Activated naive CD4-positive, alpha-beta T cell treated with anti-CD3 and anti-CD28 coated beads, Interleukin-2, amount 10 ng/mL, durations not matched to agents 7 days and 5 days (primary cell): ENCODE measurements at regions not wholly inside any gene's neighbourhood (a gene's known extent, or its start where the extent isn't known, plus 50 kb on each side); places are given as distances from the start of the nearest gene placed in this dataset.
"Not testable (repeated sequence)": the region's sequence is repeated elsewhere in the genome, so short reads cannot be mapped to it uniquely, and the experiment has no call there.

Source experiments
- CTCF ChIA-PET: fragments of 350-600 bp; sonication (Branson Sonifier 250); formaldehyde crosslinking; loops from one replicate; lab custom pipeline; 2021; ENCODE audit warnings: antibody characterized with exemption; lab: Charles Lee
- DNase-seq: peaks from one replicate; pipeline ENCODE4 v3.0.0-alpha.2; 2020
- H3K27ac Mint-ChIP-seq: one replicate; pipeline ENCODE4 v1.8.0; 2021; ENCODE audit warnings: mild to moderate bottlenecking, moderate library complexity, mixed read lengths
- H3K27me3 Mint-ChIP-seq: one replicate; pipeline ENCODE4 v1.8.0; 2021; ENCODE audit warnings: mild to moderate bottlenecking, mixed read lengths
- H3K36me3 Mint-ChIP-seq: one replicate; pipeline ENCODE4 v1.8.0; 2021; ENCODE audit warnings: mixed read lengths
- H3K4me1 Mint-ChIP-seq: one replicate; pipeline ENCODE4 v1.8.0; 2021; ENCODE audit warnings: mixed read lengths
- H3K4me3 Mint-ChIP-seq: one replicate; pipeline ENCODE4 v1.8.0; 2021; ENCODE audit warnings: mild to moderate bottlenecking, moderate library complexity, mixed read lengths
- H3K9me3 Mint-ChIP-seq: one replicate; pipeline ENCODE4 v1.8.0; 2021; ENCODE audit warnings: mixed read lengths

DNA sequence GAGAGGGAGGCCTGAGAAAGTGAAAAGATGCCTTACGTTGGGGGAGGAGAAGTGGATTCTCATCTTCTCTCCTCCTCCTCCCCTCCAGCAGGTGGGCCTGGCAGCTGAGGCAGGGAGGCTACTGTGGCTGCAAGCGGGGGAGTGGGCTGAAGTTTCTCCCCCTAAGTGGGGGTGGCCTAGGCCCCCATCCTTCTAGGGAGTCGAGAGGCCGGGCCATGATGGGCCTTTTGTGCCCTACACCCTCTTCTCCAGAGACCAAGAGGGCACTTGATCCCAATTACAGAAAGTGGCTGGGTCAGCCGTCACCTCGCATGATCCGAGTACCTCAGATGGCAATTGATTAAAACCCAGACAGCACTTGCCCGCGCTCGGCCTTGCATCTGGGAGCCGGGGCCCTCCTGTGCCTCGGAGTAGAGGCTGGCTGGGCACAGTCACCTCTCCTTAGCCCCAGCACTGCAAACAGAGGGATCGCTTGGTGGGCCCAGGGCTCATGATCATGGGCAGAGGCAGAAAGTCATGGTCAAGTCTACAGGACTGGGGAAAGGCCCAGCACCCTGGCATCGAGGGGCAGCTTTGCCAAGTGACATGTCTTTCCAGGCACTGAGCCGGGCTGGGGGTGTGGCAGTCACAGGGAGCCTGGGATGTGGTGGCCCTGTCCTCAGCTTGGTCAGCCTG is 78.3 kb downstream of the IRX5 start:
- Mint-ChIP-seq H3K9me3 (no peaks in the 10 kb centered on the region), H3K4me1 (no peaks in the 10 kb centered on the region), H3K36me3 (no peaks in the 10 kb centered on the region), H3K4me3 (no peak overlapping the region), H3K27ac (no peak overlapping the region), H3K27me3 (no peaks in the 10 kb centered on the region)
- CTCF ChIA-PET: no interaction called here
- no peak for DNase-seq

DNA sequence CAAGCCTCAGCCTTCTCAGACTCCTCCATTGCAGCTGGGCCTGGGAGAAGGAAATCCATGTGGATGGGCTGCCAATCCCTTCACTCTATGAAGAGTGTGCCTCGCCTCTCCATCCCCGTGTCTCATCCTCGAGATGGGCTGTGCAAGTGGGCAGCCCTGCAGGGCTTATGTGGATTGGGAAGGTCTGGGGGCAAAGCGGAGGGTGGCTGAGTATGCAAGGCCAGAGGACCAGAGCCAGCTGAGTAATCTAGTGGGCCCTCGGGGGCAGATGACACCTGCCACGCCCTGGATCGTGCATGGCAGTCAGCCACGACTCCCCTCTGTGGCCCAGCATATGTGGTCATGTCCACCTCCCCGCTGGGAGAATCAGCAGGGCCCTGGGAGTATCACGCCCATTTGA is 78.9 kb downstream of the IRX5 start:
- H3K4me1 Mint-ChIP-seq: no peaks in the 10 kb centered on the region
- no peaks in the 10 kb centered on the region for H3K9me3 Mint-ChIP-seq
- no peak for DNase-seq
- no peak overlapping the region for H3K4me3 Mint-ChIP-seq
- H3K27me3 Mint-ChIP-seq: no peaks in the 10 kb centered on the region
- CTCF ChIA-PET: no interaction called here
- no peak overlapping the region for H3K27ac Mint-ChIP-seq
- H3K36me3 Mint-ChIP-seq: no peaks in the 10 kb centered on the region

DNA sequence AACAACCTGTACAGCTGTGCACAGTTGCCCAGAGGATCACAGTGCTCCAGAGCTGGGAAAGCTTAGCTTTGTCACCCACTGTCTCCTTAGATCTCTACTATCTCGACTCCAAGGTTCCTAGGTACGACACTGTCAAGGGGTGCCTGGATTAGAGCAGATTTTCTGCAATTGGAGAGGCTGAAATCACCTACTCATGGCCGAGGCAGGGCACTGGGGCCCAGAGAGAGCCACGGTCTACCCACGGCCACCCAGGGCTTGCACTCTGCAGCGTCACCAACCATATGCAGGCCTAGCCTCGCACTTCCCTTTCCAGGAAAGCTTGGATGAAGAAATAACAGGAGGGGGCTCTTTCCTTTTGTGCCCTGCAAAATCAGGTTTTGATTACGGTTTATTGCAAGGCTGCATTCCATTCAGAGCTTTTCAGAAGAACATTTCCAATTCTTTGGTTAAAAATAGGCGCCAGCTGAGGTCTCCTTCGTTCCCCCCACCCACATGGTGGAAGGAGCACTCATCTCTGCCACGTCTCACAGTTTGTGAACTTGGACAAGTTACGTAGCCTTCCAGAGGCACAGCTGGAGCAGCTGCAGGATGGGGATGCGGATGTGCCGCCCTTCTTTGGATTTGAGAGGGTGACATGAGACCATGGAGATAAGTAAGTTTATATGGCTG is 80.0 kb downstream of the IRX5 start:
- no peak overlapping the region for H3K27ac Mint-ChIP-seq
- H3K27me3 Mint-ChIP-seq: no peaks in the 10 kb centered on the region
- H3K4me3 Mint-ChIP-seq: no peak overlapping the region
- no peaks in the 10 kb centered on the region for H3K4me1 Mint-ChIP-seq
- DNase-seq: no peak
- no peaks in the 10 kb centered on the region for H3K36me3 Mint-ChIP-seq
- H3K9me3 Mint-ChIP-seq: no peaks in the 10 kb centered on the region
- CTCF ChIA-PET: no interaction called here

GRCh38 chr16:55012362-55012761 is 81.7 kb downstream of the IRX5 start:
- no peaks in the 10 kb centered on the region for H3K36me3 Mint-ChIP-seq
- H3K4me3 Mint-ChIP-seq: no peak overlapping the region
- H3K9me3 Mint-ChIP-seq: no peaks in the 10 kb centered on the region
- DNase-seq: no peak
- no peak overlapping the region for H3K27ac Mint-ChIP-seq
- CTCF ChIA-PET: no interaction called here
- no peaks in the 10 kb centered on the region for H3K4me1 Mint-ChIP-seq
- H3K27me3 Mint-ChIP-seq: no peaks in the 10 kb centered on the region

- CTCF ChIA-PET: no interaction called here
- DNase-seq: no peak
- no peaks in the 10 kb centered on the region for H3K27me3 Mint-ChIP-seq
- H3K9me3 Mint-ChIP-seq: no peaks in the 10 kb centered on the region
- H3K4me1 Mint-ChIP-seq: no peaks in the 10 kb centered on the region
- H3K36me3 Mint-ChIP-seq: no peaks in the 10 kb centered on the region
- H3K4me3 Mint-ChIP-seq: no peak overlapping the region
- no peak overlapping the region for H3K27ac Mint-ChIP-seq
These were observed 82.1 kb downstream of the IRX5 start for GRCh38 chr16:55012793-55013192.

- H3K36me3 Mint-ChIP-seq: no peaks in the 10 kb centered on the region
- H3K27me3 Mint-ChIP-seq: no peaks in the 10 kb centered on the region
- CTCF ChIA-PET: no interaction called here
- H3K9me3 Mint-ChIP-seq: no peaks in the 10 kb centered on the region
- no peaks in the 10 kb centered on the region for H3K4me1 Mint-ChIP-seq
- H3K4me3 Mint-ChIP-seq: no peak overlapping the region
- DNase-seq: no peak
- no peak overlapping the region for H3K27ac Mint-ChIP-seq
These were observed 83.4 kb downstream of the IRX5 start for GRCh38 chr16:55014022-55014421.

DNA sequence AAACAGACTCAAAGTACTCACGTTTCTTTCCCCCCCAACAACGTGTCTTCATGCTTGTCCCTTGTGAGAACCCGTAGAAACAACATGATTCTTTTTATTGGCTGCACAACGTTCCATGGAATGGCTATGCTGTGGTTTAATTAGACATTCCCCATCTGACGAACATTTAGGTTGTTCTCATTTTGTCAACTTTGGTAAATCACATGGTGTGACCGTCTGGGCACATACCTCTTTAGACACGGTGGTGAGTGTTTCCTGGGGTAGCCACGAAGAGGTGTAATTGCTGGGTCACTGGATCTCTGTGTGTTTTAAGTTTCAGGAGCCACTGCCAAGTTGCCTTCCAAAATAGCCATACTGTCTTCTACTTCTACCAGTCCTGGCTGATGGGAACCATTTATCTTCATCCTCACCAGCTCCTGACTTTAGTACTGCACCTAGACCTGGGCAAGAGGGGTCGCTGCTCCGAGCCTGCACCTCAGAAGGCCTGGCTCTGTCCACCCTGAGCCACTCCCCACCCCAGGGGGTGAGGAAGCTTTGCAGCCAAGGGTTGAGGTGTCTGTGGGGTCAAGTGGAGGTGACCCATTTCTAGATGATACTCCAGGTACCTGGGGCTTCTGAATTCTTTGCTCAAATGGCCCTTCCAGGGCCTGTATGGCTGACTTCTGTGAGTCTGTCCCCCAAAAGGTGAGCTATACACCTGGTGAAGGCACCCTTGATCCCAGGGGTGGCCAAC is 84.7 kb downstream of the IRX5 start:
- no peak for DNase-seq
- H3K4me3 Mint-ChIP-seq: no peak overlapping the region

DNA sequence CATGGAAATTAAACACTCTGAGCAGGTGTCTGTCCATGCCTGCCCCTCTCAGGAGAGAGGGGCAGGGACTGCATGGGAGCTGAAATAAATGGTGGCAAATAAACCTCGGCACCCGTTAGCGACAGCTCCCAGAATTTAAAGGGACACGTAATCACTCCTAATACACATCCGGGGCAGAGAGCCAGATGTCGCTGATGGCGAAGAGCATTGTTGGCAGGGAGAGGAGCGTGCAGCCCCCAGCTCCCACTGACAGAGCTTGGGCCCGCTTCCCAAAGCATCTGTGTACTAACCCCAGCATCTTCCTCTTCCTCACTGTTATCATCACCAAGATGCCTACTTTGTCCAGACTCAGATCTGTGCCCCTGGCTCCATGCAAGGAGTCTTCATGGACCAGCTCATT is 85.8 kb downstream of the IRX5 start:
- CTCF ChIA-PET: no interaction called here
- Mint-ChIP-seq H3K27ac (no peak overlapping the region), H3K9me3 (peaks cover 10% of the 10 kb centered on the region), H3K4me1 (no peaks in the 10 kb centered on the region), H3K4me3 (no peak overlapping the region), H3K36me3 (no peaks in the 10 kb centered on the region), H3K27me3 (no peaks in the 10 kb centered on the region)
- no peak for DNase-seq

More for the DNA sequence above, 84.7 kb downstream of the IRX5 start:
- CTCF ChIA-PET: interaction anchor here (0.6 kb wide), 1 partner anchor 1296 kb away, joined by 3 read pairs; no protein-coding TSS in a partner anchor
- Mint-ChIP-seq H3K9me3 (peaks cover 10% of the 10 kb centered on the region), H3K27ac (no peak overlapping the region), H3K36me3 (no peaks in the 10 kb centered on the region), H3K4me1 (no peaks in the 10 kb centered on the region), H3K27me3 (no peaks in the 10 kb centered on the region)

GRCh38 chr16:55017321-55017720 is 86.7 kb downstream of the IRX5 start:
- Mint-ChIP-seq H3K9me3 (peaks cover 10% of the 10 kb centered on the region), H3K4me1 (no peaks in the 10 kb centered on the region), H3K27ac (no peak overlapping the region), H3K36me3 (no peaks in the 10 kb centered on the region), H3K4me3 (no peak overlapping the region), H3K27me3 (no peaks in the 10 kb centered on the region)
- no peak for DNase-seq
- CTCF ChIA-PET: interaction anchor here (0.7 kb wide), 1 partner anchor 1011 kb away, joined by 4 read pairs; no protein-coding TSS in a partner anchor

- Mint-ChIP-seq H3K27ac (no peak overlapping the region), H3K36me3 (no peaks in the 10 kb centered on the region), H3K4me1 (no peaks in the 10 kb centered on the region), H3K9me3 (peaks cover 10% of the 10 kb centered on the region), H3K4me3 (no peak overlapping the region), H3K27me3 (no peaks in the 10 kb centered on the region)
- CTCF ChIA-PET: no interaction called here
- DNase-seq: no peak
These were observed 88.2 kb downstream of the IRX5 start for GRCh38 chr16:55018881-55019280.

DNA sequence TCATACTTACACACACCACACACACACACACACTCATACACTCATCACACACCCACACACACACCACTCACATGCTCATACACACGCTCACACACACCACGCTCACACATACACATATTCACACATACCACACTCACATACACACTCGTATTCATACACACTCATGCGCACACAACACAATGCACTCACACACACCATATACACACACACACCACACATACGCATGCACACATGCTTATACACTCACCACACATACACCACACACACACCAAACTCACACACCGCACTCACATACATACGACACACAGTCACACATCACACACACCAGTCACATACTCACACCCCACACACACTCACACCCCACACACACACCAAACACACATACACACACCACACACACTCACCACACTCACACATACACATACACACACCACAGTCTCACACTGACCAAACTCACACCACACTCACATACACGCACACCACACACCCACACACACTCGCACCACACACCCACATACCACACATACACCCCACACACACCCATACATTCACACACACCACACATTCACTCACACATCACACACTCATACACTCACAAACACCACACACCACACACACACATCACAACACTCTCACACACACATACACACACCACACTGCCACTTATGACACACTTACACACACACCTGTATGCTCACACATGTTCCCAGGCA is 88.9 kb downstream of the IRX5 start:
- H3K27me3 Mint-ChIP-seq: no peaks in the 10 kb centered on the region
- no peak overlapping the region for H3K4me3 Mint-ChIP-seq
- no peaks in the 10 kb centered on the region for H3K36me3 Mint-ChIP-seq
- peaks cover 10% of the 10 kb centered on the region for H3K9me3 Mint-ChIP-seq
- DNase-seq: no peak
- H3K4me1 Mint-ChIP-seq: no peaks in the 10 kb centered on the region
- CTCF ChIA-PET: no interaction called here
- no peak overlapping the region for H3K27ac Mint-ChIP-seq

GRCh38 chr16:55021595-55022475 is 91.2 kb downstream of the IRX5 start:
- no peak for DNase-seq
- no peaks in the 10 kb centered on the region for H3K4me1 Mint-ChIP-seq
- no peaks in the 10 kb centered on the region for H3K27me3 Mint-ChIP-seq
- no peaks in the 10 kb centered on the region for H3K36me3 Mint-ChIP-seq
- H3K9me3 Mint-ChIP-seq: peaks cover 10% of the 10 kb centered on the region
- no peak overlapping the region for H3K4me3 Mint-ChIP-seq
- CTCF ChIA-PET: no interaction called here
- H3K27ac Mint-ChIP-seq: no peak overlapping the region

DNA sequence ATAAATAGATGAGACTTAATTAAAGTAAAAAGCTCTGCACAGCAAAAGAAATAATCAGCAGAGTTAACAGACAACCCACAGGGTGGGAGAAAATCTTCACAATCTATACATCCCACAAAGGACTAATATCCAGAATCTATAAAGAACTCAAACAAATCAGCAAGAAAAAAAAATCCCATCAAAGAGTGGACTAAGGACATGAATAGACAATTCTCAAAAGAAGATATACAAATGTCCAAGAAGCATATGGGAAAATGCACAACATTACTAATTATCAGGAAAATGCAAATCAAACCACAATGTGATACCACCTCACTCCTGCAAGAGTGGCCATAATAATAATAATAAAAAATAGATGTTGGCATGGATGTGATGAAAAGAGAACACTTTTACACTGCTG is 96.6 kb downstream of the IRX5 start:
- not testable (repeated sequence) for H3K4me1 Mint-ChIP-seq

More for the DNA sequence above, 96.6 kb downstream of the IRX5 start:
- H3K27ac Mint-ChIP-seq, H3K36me3 Mint-ChIP-seq, DNase-seq, H3K27me3 Mint-ChIP-seq, CTCF ChIA-PET, H3K9me3 Mint-ChIP-seq, H3K4me3 Mint-ChIP-seq: not testable (repeated sequence)
